ENCODE measurements at regions not wholly inside any gene's neighbourhood (a gene's known extent, or its start where the extent isn't known, plus 50 kb on each side); places are given as distances from the start of the nearest gene placed in this dataset.

DNA sequence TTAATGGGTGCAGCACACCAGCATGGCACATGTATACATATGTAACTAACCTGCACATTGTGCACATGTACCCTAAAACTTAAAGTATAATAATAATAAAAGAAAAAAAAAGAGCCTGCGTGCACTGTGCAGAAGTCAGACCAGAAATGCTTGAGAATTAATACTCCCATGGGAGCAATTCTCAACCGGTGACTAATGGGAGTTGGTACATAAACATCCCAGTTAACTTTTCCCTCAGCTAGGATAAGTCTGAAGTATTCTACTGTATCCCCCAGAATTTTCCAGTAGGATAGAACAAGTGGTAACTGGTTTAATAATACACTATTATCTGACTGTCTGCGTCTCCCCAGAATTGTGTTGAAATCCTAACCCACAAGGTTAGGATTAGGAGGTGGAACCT lies 113.6 kb upstream of the COL5A2 start:
- no peak for TF ChIP-seq FOS (IDR thresholded peaks at IDR 0.05; ENCODE audit: borderline replicate concordance, extremely low read depth, insufficient read length)
- no peak for TF ChIP-seq PAX8 (IDR thresholded peaks at IDR 0.05)
- TF ChIP-seq, protein P1, sequence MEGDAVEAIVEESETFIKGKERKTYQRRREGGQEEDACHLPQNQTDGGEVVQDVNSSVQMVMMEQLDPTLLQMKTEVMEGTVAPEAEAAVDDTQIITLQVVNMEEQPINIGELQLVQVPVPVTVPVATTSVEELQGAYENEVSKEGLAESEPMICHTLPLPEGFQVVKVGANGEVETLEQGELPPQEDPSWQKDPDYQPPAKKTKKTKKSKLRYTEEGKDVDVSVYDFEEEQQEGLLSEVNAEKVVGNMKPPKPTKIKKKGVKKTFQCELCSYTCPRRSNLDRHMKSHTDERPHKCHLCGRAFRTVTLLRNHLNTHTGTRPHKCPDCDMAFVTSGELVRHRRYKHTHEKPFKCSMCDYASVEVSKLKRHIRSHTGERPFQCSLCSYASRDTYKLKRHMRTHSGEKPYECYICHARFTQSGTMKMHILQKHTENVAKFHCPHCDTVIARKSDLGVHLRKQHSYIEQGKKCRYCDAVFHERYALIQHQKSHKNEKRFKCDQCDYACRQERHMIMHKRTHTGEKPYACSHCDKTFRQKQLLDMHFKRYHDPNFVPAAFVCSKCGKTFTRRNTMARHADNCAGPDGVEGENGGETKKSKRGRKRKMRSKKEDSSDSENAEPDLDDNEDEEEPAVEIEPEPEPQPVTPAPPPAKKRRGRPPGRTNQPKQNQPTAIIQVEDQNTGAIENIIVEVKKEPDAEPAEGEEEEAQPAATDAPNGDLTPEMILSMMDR (IDR thresholded peaks at IDR 0.05 in 2 of 3, conservative IDR thresholded peaks at IDR 0.05 in 1 of 3; ENCODE audit: control insufficient read depth in 2 of 3, extremely low read depth in 1 of 3, insufficient read depth in 1 of 3, low read depth in 3 of 3, low read length in 3 of 3) = no peak
- no peak for TF ChIP-seq EZH2 (IDR thresholded peaks at IDR 0.05; ENCODE audit: borderline replicate concordance, control insufficient read depth, low read depth, low read length)
- no peak for TF ChIP-seq PBX3 (IDR thresholded peaks at IDR 0.05; ENCODE audit: insufficient replicate concordance, low read depth, low read length)

All from GM12878 (cell line).